SJCRH30 (cell line): ENCODE measurements at regions not wholly inside any gene's neighbourhood (a gene's known extent, or its start where the extent isn't known, plus 50 kb on each side); places are given as distances from the start of the nearest gene placed in this dataset.

Experiments
- DNase-seq, 2 experiments: peaks; one replicate each; pipeline ENCODE4 v3.0.0-alpha.2; 2015 to 2020
- H3K27ac ChIP-seq: fragments of 250-450 bp; sonication (Bioruptor Pico); 2 replicates; pipeline ENCODE4 v1.5.1; 2020; ENCODE audit warnings: mild to moderate bottlenecking, moderate library complexity
- H3K27me3 ChIP-seq: fragments of 250-450 bp; sonication (Bioruptor Pico); 2 replicates; pipeline ENCODE4 v1.5.1; 2020; ENCODE audit warnings: mild to moderate bottlenecking, moderate library complexity
- H3K36me3 ChIP-seq: fragments of 250-450 bp; sonication (Bioruptor Pico); 2 replicates; pipeline ENCODE4 v1.5.1; 2020; ENCODE audit warnings: mild to moderate bottlenecking, moderate library complexity
- H3K4me1 ChIP-seq: fragments of 250-450 bp; sonication (Bioruptor Pico); 2 replicates; pipeline ENCODE4 v1.5.1; 2020; ENCODE audit warnings: mild to moderate bottlenecking, moderate library complexity
- H3K4me3 ChIP-seq: fragments of 250-450 bp; sonication (Bioruptor Pico); 2 replicates; pipeline ENCODE4 v1.5.1; 2020; ENCODE audit warnings: mild to moderate bottlenecking, moderate library complexity
- H3K9me3 ChIP-seq: fragments of 250-450 bp; sonication (Bioruptor Pico); replicated peaks from 2 replicates; pipeline ENCODE4 v1.5.1; 2020; ENCODE audit warnings: mild to moderate bottlenecking, moderate library complexity

GRCh38 chr21:24210130-24210529 lies 1397.2 kb downstream of the MRPL39 start:
- no peak overlapping the region for H3K4me3 ChIP-seq
- H3K9me3 ChIP-seq, result no peaks in the 10 kb centered on the region; the same call in 1 of the 2 replicates
- DNase-seq, result no peak
- H3K27me3 ChIP-seq, result no peaks in the 10 kb centered on the region
- H3K27ac ChIP-seq, result no peak overlapping the region
- H3K36me3 ChIP-seq, result no peaks in the 10 kb centered on the region
- H3K4me1 ChIP-seq, result no peaks in the 10 kb centered on the region

- Histone ChIP-seq H3K4me1 (no peaks in the 10 kb centered on the region), H3K9me3 (no peaks in the 10 kb centered on the region; the same call in 1 of the 2 replicates), H3K27ac (no peak overlapping the region), H3K4me3 (no peak overlapping the region), H3K27me3 (no peaks in the 10 kb centered on the region), H3K36me3 (no peaks in the 10 kb centered on the region)
- no peak for DNase-seq
Measured at GRCh38 chr21:24208562-24209260, 1398.6 kb downstream of the MRPL39 start.

- no peak overlapping the region for H3K27ac ChIP-seq
- no peaks in the 10 kb centered on the region; the same call in 1 of the 2 replicates for H3K9me3 ChIP-seq
- H3K27me3 ChIP-seq, result no peaks in the 10 kb centered on the region
- H3K4me3 ChIP-seq, result no peak overlapping the region
- no peaks in the 10 kb centered on the region for H3K4me1 ChIP-seq
- DNase-seq, result no peak
- no peaks in the 10 kb centered on the region for H3K36me3 ChIP-seq
Measured at GRCh38 chr21:24205319-24205718, 1402.0 kb downstream of the MRPL39 start.

- H3K4me3 ChIP-seq, result no peak overlapping the region
- H3K4me1 ChIP-seq, result no peaks in the 10 kb centered on the region
- H3K27me3 ChIP-seq, result no peaks in the 10 kb centered on the region
- no peaks in the 10 kb centered on the region for H3K9me3 ChIP-seq
- no peaks in the 10 kb centered on the region for H3K36me3 ChIP-seq
- DNase-seq, result no peak
- no peak overlapping the region for H3K27ac ChIP-seq
Measured at GRCh38 chr21:24204641-24205040, 1402.6 kb downstream of the MRPL39 start.

GRCh38 chr21:24200052-24200451 lies 1407.2 kb downstream of the MRPL39 start:
- H3K27me3 ChIP-seq, result no peaks in the 10 kb centered on the region
- DNase-seq, result no peak
- H3K27ac ChIP-seq, result no peak overlapping the region
- no peak overlapping the region for H3K4me3 ChIP-seq
- H3K9me3 ChIP-seq, result no peaks in the 10 kb centered on the region
- no peaks in the 10 kb centered on the region for H3K36me3 ChIP-seq
- no peaks in the 10 kb centered on the region for H3K4me1 ChIP-seq

- no peak overlapping the region for H3K4me3 ChIP-seq
- DNase-seq, result no peak
- no peaks in the 10 kb centered on the region for H3K9me3 ChIP-seq
- H3K27ac ChIP-seq, result no peak overlapping the region
- no peaks in the 10 kb centered on the region for H3K4me1 ChIP-seq
- no peaks in the 10 kb centered on the region for H3K36me3 ChIP-seq
- no peaks in the 10 kb centered on the region for H3K27me3 ChIP-seq
Measured at GRCh38 chr21:24197923-24198322, 1409.4 kb downstream of the MRPL39 start.

- H3K9me3 ChIP-seq, result no peaks in the 10 kb centered on the region
- no peaks in the 10 kb centered on the region for H3K36me3 ChIP-seq
- H3K4me1 ChIP-seq, result no peaks in the 10 kb centered on the region
- DNase-seq, result no peak
- H3K27me3 ChIP-seq, result no peaks in the 10 kb centered on the region
- H3K4me3 ChIP-seq, result no peak overlapping the region
- H3K27ac ChIP-seq, result no peak overlapping the region
Measured at GRCh38 chr21:24197132-24197643, 1410.1 kb downstream of the MRPL39 start.

GRCh38 chr21:24188506-24188905 lies 1418.8 kb downstream of the MRPL39 start:
- no peaks in the 10 kb centered on the region for H3K4me1 ChIP-seq
- no peak overlapping the region for H3K27ac ChIP-seq
- H3K36me3 ChIP-seq, result no peaks in the 10 kb centered on the region
- no peak for DNase-seq
- H3K27me3 ChIP-seq, result no peaks in the 10 kb centered on the region
- no peak overlapping the region for H3K4me3 ChIP-seq
- H3K9me3 ChIP-seq, result no peaks in the 10 kb centered on the region

GRCh38 chr21:24183077-24183476 lies 1424.2 kb downstream of the MRPL39 start:
- no peak overlapping the region for H3K27ac ChIP-seq
- H3K9me3 ChIP-seq, result no peaks in the 10 kb centered on the region
- no peaks in the 10 kb centered on the region for H3K4me1 ChIP-seq
- no peak overlapping the region for H3K4me3 ChIP-seq
- H3K27me3 ChIP-seq, result no peaks in the 10 kb centered on the region
- no peak for DNase-seq
- H3K36me3 ChIP-seq, result no peaks in the 10 kb centered on the region

GRCh38 chr21:24179110-24179509 lies 1428.2 kb downstream of the MRPL39 start:
- H3K4me1 ChIP-seq, result no peaks in the 10 kb centered on the region
- no peak for DNase-seq
- H3K4me3 ChIP-seq, result no peak overlapping the region
- H3K27me3 ChIP-seq, result no peaks in the 10 kb centered on the region
- H3K36me3 ChIP-seq, result no peaks in the 10 kb centered on the region
- H3K27ac ChIP-seq, result no peak overlapping the region
- no peaks in the 10 kb centered on the region for H3K9me3 ChIP-seq

- H3K4me3 ChIP-seq, result no peak overlapping the region
- no peaks in the 10 kb centered on the region for H3K9me3 ChIP-seq
Measured at GRCh38 chr21:24175106-24175505, 1432.2 kb downstream of the MRPL39 start.

GRCh38 chr21:24171736-24172135 lies 1435.5 kb downstream of the MRPL39 start:
- H3K36me3 ChIP-seq, result no peaks in the 10 kb centered on the region
- H3K9me3 ChIP-seq, result no peaks in the 10 kb centered on the region
- H3K27me3 ChIP-seq, result no peaks in the 10 kb centered on the region
- no peak overlapping the region for H3K27ac ChIP-seq
- no peak overlapping the region for H3K4me3 ChIP-seq
- no peaks in the 10 kb centered on the region for H3K4me1 ChIP-seq
- DNase-seq, result no peak

More at GRCh38 chr21:24175106-24175505, 1432.2 kb downstream of the MRPL39 start:
- H3K27ac ChIP-seq, result no peak overlapping the region
- no peaks in the 10 kb centered on the region for H3K27me3 ChIP-seq
- no peaks in the 10 kb centered on the region for H3K36me3 ChIP-seq
- DNase-seq, result no peak
- H3K4me1 ChIP-seq, result no peaks in the 10 kb centered on the region

- no peak for DNase-seq
- no peaks in the 10 kb centered on the region; the same call in 1 of the 2 replicates for H3K27me3 ChIP-seq
- H3K4me1 ChIP-seq, result no peaks in the 10 kb centered on the region
- H3K4me3 ChIP-seq, result no peak overlapping the region
- no peaks in the 10 kb centered on the region for H3K36me3 ChIP-seq
- no peak overlapping the region for H3K27ac ChIP-seq
- no peaks in the 10 kb centered on the region for H3K9me3 ChIP-seq
Measured at GRCh38 chr21:24163539-24163938, 1443.7 kb downstream of the MRPL39 start.

GRCh38 chr21:24160528-24160927 lies 1446.8 kb downstream of the MRPL39 start:
- H3K9me3 ChIP-seq, result no peaks in the 10 kb centered on the region

GRCh38 chr21:24153137-24153536 lies 1454.1 kb downstream of the MRPL39 start:
- no peak overlapping the region for H3K27ac ChIP-seq
- H3K4me3 ChIP-seq, result no peak overlapping the region
- H3K9me3 ChIP-seq, result no peaks in the 10 kb centered on the region
- H3K27me3 ChIP-seq, result peaks cover 3% of the 10 kb centered on the region; the same call in 1 of the 2 replicates
- no peaks in the 10 kb centered on the region for H3K36me3 ChIP-seq
- no peaks in the 10 kb centered on the region for H3K4me1 ChIP-seq
- DNase-seq, result no peak

More at GRCh38 chr21:24160528-24160927, 1446.8 kb downstream of the MRPL39 start:
- no peak overlapping the region for H3K4me3 ChIP-seq
- peaks cover 3% of the 10 kb centered on the region; the same call in 1 of the 2 replicates for H3K27me3 ChIP-seq
- no peak for DNase-seq
- H3K4me1 ChIP-seq, result no peaks in the 10 kb centered on the region
- no peaks in the 10 kb centered on the region for H3K36me3 ChIP-seq
- H3K27ac ChIP-seq, result no peak overlapping the region

GRCh38 chr21:24150753-24151152 lies 1456.5 kb downstream of the MRPL39 start:
- Histone ChIP-seq H3K9me3 (no peaks in the 10 kb centered on the region), H3K27me3 (0 out of 2 replicates have a peak, but pooled peaks cover 2% of the 10 kb centered on the region), H3K27ac (no peak overlapping the region), H3K36me3 (no peaks in the 10 kb centered on the region), H3K4me1 (no peaks in the 10 kb centered on the region), H3K4me3 (no peak overlapping the region)
- DNase-seq, result no peak
